ENCODE measurements at regions not wholly inside any gene's neighbourhood (a gene's known extent, or its start where the extent isn't known, plus 50 kb on each side); places are given as distances from the start of the nearest gene placed in this dataset.
"Not testable (repeated sequence)": the region's sequence is repeated elsewhere in the genome, so short reads cannot be mapped to it uniquely, and the experiment has no call there.

DNA sequence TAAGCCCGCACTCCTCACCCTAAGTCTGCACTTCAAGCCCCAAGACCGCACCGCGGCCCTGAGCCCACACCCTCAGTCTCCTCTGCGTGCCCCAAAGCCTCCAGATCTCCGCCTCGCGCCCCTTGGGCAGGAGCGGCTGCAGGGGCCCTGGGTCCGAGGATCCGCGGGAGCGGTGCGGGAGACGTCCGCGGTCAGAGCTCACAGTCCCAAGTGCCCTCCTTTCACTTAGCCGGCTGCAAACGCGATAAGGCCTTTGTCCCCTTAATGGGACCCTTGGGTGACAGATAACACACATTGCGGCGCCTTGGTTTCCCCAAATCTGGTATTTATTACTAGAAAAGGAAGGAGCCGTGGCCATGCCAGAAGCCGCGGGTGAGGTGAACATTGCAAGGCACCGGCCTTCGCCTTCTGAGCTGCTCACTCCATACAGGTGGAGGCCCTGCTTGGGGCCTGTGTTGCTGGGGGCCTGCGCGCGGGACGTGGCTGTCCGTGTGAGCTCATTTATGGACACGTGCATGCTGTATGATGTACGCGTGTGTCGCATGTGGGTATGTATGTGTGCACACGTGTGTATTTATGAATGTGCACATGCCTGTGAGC, 178.9 kb downstream of the OR4M2 start:
- DNase-seq (ENCODE audit: low read depth in 2 of 2), result not testable (repeated sequence)

DNA sequence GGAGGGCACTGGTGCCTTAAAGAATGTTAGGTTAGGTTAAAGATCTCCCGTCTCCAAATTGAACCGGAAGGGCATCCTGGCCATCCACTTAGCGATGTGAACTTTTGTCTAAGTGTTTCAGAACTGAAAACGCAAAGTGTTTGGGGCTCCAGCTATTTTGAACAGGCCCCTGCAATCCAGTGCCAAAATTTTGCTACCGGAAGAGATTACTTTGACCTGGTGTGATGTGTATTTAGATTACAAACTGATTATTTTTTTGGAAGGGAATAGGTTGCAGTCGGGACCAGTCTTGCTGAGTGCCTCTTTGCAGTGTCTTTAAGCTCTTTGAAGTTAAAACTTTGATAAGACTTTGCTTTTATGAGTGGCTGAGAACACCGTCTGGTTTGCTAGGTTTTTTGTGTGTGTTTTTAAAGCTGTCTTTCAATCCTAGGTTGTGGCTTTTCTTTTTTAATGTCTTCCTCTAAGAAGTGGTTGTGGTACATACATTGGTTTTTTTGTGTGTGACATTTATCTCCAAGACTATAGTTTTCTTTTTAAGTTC, 179.6 kb downstream of the OR4M2 start:
- no peak for DNase-seq (ENCODE audit: low read depth in 2 of 2)

DNA sequence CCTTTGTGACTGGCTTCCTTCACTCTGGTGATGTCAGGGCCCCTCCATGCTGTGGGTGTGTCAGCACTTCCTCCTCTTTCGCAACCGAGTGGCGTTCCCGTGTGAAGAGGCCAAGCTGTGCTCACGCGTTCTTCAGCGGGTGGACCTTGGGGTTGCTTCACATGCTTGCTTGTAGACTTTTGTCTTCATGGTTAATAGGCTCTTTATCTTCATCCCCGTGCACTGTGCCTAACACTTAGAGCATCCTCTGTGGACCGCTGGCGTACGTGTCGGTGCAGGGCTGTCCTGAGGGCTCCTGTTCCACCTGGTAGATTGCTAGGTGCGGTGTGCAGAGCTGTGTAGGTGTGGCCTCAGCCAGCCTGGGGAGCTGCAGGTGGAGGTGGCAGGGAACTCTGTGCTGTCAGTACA, 182.3 kb downstream of the OR4M2 start:
- peak; percentile 29 to 31 for DNase-seq (ENCODE audit: low read depth in 2 of 2)

DNA sequence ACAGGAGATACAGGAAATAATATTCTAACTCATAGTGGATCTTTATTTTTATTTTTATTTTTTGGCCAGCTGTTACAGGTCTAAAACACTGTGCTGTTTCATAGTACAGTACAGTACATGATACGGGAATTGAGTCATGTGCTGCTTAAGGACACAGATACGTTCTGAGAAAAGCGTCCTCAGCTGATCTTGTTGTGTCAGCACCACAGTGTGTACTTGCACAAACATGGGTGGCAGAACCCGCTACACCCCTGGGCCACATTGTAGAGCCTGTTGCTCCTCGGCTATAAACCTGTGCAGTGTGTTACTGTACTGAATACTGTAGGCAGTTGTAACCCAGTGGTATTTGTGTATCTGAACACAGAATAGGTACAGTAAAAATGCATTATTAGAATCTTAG, 183.4 kb downstream of the OR4M2 start:
- DNase-seq (ENCODE audit: low read depth in 2 of 2), result no peak

GRCh38 chr15:22264272-22264671, 183.9 kb downstream of the OR4M2 start:
- DNase-seq (ENCODE audit: low read depth in 2 of 2), result not testable (repeated sequence)

DNA sequence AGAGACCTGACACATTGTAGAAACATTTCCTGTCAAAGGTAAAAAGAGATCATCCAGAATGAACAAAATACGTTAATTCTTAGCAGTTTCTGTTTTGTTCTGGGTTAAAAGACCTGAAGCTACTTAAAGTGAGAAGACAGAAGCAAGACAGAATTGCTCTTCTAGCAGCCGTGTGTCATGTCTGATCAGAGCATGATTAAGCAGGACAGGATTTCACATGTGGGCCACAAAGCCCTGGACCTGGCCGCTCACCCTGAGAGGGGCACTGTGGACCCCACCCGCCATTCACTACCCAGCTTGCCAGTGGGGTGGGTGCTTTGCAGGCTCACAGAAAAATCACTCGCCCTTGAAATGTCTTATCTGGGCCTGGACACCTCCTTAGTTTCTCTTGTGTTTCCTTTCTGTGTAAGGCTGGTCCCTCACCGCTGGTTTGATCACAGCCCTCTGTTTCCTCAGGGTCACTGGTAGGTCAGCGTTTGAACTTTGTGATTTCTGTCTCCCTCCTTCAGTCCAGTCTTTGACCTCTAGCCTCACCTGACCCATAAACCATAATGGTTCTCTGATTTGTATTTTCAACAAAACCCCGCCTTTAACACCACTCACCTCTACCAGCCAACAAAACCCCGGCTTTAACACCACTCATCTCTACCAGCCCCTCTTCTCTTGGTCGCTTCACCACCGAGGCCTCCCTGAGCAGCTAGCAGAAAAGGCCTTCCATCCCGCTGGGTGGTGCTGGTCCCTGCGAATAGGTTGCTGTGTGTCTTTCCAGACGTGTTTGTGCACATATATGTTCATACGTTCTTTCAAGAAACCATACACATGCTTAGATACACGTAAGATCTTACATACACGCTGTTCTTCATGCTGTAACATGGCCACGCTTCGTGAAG, 185.0 kb downstream of the OR4M2 start:
- DNase-seq (ENCODE audit: low read depth in 2 of 2), result no peak

DNA sequence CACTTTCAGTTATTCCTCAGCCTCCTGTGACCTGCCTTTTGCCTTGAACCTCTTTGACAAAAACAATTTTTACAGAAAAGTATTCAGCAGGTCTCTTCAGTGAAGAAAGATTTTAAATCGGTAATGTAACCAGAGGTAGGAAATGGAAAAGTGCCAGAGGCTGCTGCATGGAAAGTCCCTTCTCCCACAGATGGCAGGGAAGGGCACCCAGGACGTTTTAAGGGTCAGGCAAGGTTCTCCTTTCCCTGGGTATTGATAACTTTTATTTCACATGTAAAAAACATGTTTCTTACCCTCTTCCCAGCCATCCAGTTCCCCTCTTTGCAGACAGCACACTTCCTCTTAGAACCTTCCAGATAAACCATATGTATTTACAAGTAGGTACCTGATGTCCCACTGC, 185.6 kb downstream of the OR4M2 start:
- no peak for DNase-seq (ENCODE audit: low read depth in 2 of 2)

GRCh38 chr15:22267761-22268160, 187.4 kb downstream of the OR4M2 start:
- no peak for DNase-seq (ENCODE audit: low read depth in 2 of 2)

GRCh38 chr15:22268201-22268600, 187.9 kb downstream of the OR4M2 start:
- DNase-seq (ENCODE audit: low read depth in 2 of 2), result not testable (repeated sequence)

GRCh38 chr15:22268654-22269053, 188.3 kb downstream of the OR4M2 start:
- DNase-seq (ENCODE audit: low read depth in 2 of 2), result not testable (repeated sequence)

- not testable (repeated sequence) for DNase-seq (ENCODE audit: low read depth in 2 of 2)
Observed at GRCh38 chr15:22272286-22273160, 186.2 kb upstream of the GOLGA6L22 start.

DNA sequence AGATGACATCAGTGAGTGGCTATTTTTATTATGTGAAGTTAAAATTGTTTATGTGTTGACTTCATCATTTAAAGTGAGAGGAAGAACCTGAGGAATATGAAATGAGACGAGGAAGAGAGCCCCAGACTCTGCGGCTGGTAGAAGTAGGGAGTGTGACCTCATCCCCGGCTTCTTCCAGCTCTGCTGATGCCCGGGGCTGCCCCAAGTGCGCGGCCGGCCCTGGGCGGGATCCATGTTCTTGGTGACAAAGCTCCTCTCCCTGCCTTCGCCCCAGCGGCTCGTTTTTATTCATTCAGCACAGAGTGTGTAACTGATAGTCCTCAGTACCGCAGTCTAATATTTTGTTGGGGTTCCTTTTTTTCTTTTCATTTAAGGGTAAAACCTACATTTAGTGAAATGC, 185.5 kb upstream of the GOLGA6L22 start:
- DNase-seq (ENCODE audit: low read depth in 2 of 2), result not testable (repeated sequence)

DNA sequence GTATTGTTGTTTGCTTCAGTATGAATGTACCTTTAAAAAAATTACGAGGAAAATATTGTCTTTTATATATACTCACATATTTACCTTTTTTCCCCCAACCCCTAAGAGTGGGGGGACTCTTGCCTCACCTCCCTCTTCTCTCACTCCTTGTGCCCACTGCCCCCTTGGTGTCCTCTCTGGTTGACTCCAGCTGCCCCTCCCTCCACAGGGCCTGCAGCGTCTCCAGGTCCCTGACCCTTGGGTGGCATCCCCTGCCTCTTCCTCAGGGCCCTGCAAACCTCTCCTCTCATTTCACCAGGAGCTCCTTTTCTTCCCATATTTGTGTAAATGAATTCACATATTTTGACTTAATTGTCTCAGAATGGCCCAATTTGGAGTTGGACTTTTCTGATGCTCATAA, 184.3 kb upstream of the GOLGA6L22 start:
- DNase-seq (ENCODE audit: low read depth in 2 of 2), result not testable (repeated sequence)

DNA sequence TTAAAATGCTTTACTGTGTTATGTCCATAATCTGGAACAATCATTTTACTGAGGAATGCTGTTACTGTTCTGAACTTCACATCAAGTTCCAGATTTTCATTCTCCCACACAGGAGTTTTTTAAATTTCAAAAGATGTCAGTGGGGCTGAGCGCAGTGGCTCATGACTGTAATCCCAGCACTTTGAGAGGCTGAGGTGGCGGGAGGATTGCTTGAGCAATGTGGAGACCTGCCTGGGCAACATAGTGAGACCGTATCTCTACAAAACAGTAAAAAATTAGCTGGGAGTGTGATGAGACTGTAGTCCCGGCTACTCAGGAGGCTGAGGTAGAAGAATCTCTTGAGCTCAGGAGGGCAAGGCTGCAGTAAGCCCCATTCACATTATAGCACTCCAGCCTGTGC, 177.9 kb upstream of the GOLGA6L22 start:
- DNase-seq (ENCODE audit: low read depth in 2 of 2), result not testable (repeated sequence)

DNA sequence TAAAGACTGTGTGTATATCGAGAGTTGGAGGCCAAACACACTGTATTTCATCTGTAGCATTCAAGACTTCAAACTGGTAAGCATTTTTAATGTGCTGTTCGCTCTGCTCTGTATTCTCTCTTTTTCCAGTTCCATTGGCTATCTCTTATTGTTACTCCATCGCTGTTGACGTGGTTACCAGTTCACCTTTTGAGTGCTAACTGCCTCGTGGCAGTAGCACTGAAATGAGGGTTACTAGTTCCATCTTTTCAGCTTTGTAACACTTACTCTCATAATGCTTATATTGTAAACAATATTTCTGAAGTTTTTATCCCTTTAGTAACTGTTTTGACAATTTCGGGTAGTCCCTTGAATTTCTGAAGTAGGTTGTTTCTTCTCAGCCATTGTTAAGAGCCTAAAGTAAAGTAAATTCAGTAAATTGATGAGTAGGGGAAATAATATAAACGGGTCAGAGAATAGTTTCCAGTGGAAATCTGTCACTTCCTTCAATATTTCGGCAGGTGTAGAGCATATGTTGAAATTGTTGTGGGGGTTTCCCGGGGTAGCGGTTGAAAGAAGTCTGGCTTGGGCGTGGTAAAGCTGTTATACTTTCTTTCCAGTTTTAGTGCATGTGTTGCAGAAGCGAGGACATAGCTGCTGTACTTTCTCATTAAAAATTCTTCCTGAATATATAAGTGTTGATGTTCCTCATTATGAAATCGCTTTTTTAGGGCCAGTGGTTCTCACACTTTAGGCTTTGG, 175.7 kb upstream of the GOLGA6L22 start:
- not testable (repeated sequence) for DNase-seq (ENCODE audit: low read depth in 2 of 2)

DNA sequence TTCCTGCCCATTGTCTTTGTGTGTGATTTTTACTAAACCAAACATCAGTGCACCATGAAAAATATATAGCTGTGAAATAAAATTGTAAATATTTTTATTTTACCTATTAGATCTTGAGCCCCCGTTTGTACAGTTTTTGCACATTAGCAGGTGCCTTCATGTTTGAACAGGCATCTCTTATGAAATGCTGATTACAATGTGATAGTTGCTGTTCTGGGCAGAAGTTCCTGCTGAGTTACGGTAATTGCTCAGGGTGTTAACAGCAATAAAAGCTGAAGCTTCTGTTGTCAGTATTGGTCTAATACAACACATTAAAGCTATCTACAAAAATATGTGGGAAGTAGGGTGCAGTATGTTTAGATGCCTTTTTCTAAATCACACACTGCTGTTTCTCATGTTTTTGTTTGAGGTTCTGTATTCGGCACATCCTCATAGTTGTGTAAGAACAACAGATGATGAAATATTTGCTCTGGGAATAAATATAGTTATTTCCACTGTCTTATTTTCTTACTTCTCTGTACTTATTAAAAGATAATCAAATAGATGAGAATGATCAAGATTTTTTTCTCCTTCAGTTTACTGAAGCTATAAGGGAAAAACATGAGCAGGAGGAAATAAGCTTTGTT, 173.8 kb upstream of the GOLGA6L22 start:
- DNase-seq (ENCODE audit: low read depth in 2 of 2), result not testable (repeated sequence)

- DNase-seq (ENCODE audit: low read depth in 2 of 2), result not testable (repeated sequence)
Observed at GRCh38 chr15:22291054-22291453, 167.6 kb upstream of the GOLGA6L22 start.

GRCh38 chr15:22303112-22303511, 155.6 kb upstream of the GOLGA6L22 start:
- DNase-seq (ENCODE audit: low read depth in 2 of 2), result not testable (repeated sequence)
